GM20000 (cell line): ENCODE measurements at regions not wholly inside any gene's neighbourhood (a gene's known extent, or its start where the extent isn't known, plus 50 kb on each side); places are given as distances from the start of the nearest gene placed in this dataset.

Experiments
- DNase-seq: peaks from one replicate; pipeline ENCODE4 v3.0.0; 2012; ENCODE audit warnings: low spot score
- TF ChIP-seq, protein P1 (sequence below): IDR thresholded peaks from 2 replicates; pipeline ENCODE4 v1.5.1; 2012; ENCODE audit warnings: mild to moderate bottlenecking, control low read depth; ENCODE audit errors: extremely low read depth, missing control alignments

DNA sequence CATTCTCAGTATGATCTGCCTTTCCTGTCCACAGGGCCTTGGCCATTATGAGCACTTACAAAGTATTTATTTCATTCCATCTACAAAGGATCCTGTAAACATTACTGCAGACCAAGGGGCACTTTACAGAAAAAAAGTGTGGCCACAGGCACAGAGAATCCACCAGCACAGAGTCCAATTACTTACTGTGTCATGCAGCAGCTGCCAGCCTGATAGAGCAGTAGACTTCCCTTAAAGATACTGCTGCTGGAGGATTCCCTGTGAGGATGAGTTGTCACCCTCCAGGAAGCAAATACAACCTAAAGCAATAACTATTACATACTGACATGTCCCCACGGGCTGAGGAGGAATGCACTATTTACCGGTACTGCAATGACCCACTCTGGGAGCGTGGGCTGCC lies 97.1 kb upstream of the COG2 start:
- DNase-seq, result no peak

DNA sequence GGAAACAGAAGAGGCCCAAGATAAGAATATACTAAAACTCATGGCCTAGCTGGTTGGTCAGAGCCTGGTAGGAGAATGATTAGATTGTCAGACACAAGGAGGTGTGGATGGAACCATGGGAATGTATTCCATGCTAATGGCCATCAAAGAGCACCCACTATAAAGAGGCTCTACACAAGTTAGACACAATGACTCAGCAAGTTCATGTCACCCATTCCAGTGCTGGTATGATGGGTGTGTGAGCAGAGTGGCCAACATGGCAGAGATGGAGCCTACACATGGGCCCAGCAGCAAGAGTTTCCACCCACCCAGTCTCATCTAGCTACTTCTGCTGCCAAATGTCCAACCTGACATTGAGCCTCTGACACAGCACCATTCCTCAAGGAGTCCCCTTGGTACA lies 97.5 kb upstream of the COG2 start:
- TF ChIP-seq, protein P1, sequence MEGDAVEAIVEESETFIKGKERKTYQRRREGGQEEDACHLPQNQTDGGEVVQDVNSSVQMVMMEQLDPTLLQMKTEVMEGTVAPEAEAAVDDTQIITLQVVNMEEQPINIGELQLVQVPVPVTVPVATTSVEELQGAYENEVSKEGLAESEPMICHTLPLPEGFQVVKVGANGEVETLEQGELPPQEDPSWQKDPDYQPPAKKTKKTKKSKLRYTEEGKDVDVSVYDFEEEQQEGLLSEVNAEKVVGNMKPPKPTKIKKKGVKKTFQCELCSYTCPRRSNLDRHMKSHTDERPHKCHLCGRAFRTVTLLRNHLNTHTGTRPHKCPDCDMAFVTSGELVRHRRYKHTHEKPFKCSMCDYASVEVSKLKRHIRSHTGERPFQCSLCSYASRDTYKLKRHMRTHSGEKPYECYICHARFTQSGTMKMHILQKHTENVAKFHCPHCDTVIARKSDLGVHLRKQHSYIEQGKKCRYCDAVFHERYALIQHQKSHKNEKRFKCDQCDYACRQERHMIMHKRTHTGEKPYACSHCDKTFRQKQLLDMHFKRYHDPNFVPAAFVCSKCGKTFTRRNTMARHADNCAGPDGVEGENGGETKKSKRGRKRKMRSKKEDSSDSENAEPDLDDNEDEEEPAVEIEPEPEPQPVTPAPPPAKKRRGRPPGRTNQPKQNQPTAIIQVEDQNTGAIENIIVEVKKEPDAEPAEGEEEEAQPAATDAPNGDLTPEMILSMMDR, result no peak
- no peak for DNase-seq

More for the DNA sequence above, 97.1 kb upstream of the COG2 start:
- TF ChIP-seq, protein P1, result no peak

DNA sequence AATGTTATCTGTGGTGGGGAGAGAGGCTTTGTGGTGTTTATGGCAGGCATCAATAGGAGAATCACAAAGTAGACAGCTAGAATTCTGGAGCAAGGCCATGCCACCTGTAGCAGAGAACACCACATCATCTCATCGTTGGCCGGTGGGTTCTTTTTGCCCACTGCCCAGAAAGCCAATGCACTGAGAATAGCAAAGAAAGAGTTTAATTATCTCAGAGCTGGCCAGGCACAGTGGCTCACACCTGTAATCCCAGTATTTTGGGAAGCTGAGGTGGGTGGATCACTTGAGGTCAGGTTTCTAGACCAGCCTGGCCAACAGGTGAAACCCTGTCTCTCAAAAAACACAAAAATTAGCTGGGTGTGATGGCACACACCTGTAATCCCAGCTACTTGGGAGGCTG lies 99.2 kb upstream of the COG2 start:
- no peak for DNase-seq
- TF ChIP-seq, protein P1, result no peak

DNA sequence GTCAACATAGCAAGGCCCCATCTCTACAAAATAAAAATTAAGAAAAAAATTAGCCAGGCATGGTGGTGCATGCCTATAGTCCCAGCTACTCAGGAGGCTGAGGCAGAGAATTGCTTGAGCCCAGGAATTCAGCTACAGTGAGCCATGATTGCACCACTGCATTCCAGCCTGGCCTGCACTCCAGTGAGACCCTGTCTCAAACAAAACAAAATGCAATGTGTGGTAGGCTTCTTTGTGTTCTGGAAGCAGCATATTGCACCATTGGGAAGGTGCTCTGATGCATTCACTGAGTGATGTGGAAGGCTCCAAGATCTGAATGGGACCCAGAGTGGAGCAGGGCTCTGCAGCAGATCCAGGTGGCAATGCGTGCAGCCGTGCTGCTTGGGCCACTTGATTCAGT lies 99.6 kb upstream of the COG2 start:
- no peak for DNase-seq
- TF ChIP-seq, protein P1, result no peak

DNA sequence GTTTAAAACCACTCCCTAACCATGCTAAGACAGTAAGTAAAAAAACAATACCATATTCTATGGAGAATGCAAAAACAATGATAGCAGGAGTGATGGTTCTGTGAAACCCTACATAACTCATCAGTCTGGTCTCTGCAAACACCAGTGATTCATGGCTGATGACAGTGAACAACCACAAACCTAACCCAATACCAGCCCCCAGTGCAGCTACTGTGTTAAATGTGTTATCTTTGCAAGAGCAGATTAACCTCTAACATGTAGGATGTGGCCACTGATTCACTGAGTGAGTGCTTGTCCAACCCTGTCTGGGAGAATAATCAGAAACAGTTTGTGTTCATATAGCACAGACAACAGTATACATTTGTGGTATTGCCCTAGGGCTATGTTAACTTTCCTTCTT lies 100.2 kb upstream of the COG2 start:
- DNase-seq, result no peak
- TF ChIP-seq, protein P1, result no peak

DNA sequence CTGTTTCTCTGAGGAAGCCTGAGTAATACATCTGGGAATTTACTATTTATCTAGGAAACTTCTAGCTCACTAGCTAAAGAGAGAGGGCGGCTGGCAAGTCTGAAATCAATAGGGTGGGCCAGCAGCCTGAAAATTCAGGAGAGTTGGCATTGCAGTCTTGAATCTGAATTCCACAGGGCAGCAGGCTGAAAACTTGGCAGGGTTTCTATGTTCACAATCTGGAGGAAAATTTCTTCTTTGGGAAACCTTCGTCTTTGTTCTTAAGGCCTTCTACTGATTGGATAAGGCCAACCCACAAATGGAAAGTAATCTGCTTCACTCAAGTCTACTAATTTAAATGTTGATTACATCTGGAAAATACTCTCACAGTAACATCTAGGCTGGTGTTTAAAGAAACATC lies 101.0 kb upstream of the COG2 start:
- TF ChIP-seq, protein P1, result no peak
- DNase-seq, result no peak

DNA sequence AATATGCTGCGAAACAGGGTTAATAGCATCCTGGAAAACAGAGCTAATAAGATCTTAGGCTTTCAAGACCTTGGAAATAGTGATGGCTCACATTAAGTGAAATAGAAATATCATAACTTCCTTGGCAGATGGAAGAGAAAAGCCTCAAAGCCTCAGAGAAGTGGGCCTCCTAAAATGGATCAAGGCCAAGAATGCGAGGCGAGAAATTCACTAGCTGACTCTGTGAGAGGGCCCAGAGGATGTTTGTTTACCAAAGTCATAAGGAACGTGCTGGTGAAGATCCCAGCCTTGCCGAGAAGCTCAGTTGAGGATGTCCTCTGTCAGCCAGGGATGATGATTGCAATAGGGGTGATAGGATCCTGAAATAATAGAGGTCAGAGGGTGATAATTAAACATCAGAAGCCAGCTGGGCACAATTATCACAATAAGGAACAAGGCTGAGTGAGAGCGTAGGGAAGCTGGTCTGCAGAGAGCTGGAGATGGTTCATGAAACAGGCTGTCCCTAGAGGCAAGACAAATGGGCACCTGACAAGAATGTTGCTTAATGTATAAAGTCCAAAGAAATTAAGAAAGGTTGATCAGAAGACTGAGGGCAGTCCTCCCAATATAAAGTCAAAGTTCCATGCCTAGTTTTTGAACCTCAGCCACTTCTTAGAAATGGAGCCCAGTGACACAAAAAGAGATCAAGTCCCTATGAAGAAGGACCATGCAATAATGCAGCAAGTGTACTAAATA lies 101.7 kb upstream of the COG2 start:
- no peak for DNase-seq
- TF ChIP-seq, protein P1, result no peak
